ENCODE measurements at regions not wholly inside any gene's neighbourhood (a gene's known extent, or its start where the extent isn't known, plus 50 kb on each side); places are given as distances from the start of the nearest gene placed in this dataset.

DNA sequence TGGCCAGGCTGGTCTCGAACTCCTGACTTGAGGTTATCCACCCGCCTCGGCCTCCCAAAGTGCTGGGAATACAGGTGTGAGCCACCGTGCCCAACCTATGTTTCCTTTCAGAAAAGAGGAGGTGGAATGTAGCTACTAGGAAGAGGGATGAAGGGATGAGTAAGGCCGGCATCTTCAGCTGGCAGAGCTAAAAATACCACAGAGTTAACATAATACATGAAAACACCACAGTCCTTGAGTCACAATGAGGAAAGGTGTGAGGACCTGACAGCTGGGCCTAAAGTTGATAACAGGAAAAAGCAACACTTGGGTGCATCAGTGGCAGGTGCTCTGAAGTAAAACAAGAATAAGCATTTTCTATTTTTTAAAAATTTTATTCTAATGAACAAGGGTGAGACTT lies 392.2 kb downstream of the DIPK2A start:
- Mint-ChIP-seq H3K36me3 (no peaks in the 10 kb centered on the region), H3K27ac (no peak overlapping the region), H3K4me3 (no peak overlapping the region), H3K9me3 (peaks cover 29% of the 10 kb centered on the region), H3K4me1 (no peaks in the 10 kb centered on the region)
- ATAC-seq (no peak), DNase-seq (ENCODE audit: low spot score in 2 of 2) (no peak)

DNA sequence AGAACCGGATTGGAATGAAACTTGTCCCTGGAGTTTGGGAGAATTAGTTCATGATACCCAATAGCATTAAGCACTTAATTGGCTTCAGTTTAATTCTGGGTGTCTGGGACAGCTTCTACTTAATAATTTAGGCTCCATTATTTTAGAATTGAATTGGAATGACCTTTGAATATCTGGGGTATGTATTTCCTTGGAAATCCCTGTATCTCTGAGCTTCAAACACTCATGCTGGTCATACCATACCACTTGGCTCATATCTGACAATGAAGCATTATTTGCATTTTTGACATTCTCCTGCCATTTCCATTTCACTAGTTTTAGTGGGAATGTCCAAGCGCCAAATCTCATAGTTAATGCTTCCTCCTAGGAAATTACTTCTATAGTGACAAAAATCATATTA lies 393.1 kb downstream of the DIPK2A start:
- Mint-ChIP-seq H3K27ac (no peak overlapping the region), H3K4me1 (no peaks in the 10 kb centered on the region), H3K4me3 (no peak overlapping the region), H3K9me3 (peaks cover 25% of the 10 kb centered on the region), H3K36me3 (no peaks in the 10 kb centered on the region)
- ATAC-seq = no peak
- no peak for DNase-seq (ENCODE audit: low spot score in 2 of 2)

DNA sequence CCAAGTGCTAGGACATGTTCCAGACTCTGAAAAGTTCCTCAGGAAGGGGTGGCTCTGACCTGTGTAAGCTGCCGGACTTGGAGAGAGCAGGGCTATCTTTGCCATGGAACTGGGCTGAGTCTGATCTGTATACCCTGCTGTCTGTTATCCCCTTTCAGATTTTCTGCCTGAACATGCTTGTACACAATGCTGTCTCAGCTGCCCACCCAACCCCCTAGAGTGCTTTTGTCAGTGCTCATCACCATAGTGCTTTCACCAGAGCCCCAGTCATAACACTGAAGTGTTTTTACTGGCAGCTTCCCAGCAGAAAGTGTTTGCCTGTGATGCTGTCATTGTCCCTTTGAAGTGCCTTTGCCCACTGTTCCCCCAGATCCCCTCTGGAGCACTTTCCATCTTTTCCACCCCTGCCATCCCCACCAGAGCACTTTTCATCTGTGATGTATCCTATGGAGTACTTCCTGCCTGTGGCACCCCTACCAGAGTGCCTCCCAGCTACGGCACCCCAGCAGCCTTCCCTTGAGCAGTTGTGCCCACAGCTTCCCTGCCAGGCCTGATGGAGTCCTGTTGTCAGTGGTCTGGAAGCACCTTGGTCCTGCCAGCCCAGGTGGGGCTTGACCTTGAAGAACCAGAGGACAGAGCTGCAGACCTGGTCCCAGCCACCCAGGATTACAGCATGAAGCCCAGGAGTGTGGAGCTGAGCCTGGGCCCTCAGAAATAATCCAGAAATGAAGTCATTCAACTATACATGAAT lies 397.7 kb downstream of the DIPK2A start:
- H3K4me3 Mint-ChIP-seq = no peak overlapping the region
- DNase-seq (ENCODE audit: low spot score in 2 of 2) (no peak), ATAC-seq (no peak)
- peaks cover 24% of the 10 kb centered on the region for H3K9me3 Mint-ChIP-seq
- no peaks in the 10 kb centered on the region for H3K36me3 Mint-ChIP-seq
- no peaks in the 10 kb centered on the region for H3K4me1 Mint-ChIP-seq
- no peak overlapping the region for H3K27ac Mint-ChIP-seq

DNA sequence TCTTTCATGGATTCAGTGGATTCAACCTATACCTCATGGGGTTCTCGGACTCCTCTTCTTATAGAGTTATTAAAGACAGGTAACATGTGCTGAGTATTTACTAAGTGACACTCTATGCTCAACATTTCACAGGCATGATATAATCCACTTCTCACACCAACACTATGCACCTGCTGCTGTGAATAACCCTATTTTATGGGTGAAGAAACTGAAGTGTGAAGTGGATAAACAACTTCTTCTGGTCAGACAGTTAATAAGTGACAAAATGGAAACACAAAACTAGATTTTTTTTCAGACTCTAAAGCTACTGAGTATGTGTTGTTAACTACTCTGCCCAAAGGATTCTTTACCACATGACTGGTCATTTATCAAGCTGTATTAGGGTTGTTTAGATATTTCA lies 403.5 kb downstream of the DIPK2A start:
- H3K4me1 Mint-ChIP-seq = no peaks in the 10 kb centered on the region
- no peak overlapping the region for H3K4me3 Mint-ChIP-seq
- no peak overlapping the region for H3K27ac Mint-ChIP-seq
- ATAC-seq (no peak), DNase-seq (ENCODE audit: low spot score in 2 of 2) (no peak)
- H3K9me3 Mint-ChIP-seq = peaks cover 17% of the 10 kb centered on the region
- no peaks in the 10 kb centered on the region for H3K36me3 Mint-ChIP-seq

DNA sequence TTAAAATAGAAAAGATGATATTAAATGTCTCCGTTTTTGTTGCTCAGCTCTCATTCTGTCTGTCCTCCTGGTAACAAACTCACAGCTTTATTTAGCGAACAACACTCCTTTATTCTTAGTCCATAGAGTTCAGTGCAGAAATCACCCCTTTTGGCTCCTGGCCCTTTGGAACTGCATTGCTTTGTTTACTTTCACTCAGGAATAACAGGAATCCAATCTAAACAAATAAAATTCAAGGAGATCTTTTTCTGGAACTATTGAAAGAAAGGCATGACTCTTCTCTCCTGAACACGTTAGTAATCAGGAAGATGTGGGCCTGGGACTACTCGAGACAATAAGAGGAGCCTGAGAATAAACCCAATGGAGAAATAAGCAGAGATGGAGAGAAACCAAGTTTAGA lies 409.2 kb downstream of the DIPK2A start:
- H3K4me1 Mint-ChIP-seq = no peaks in the 10 kb centered on the region
- no peaks in the 10 kb centered on the region for H3K36me3 Mint-ChIP-seq
- no peaks in the 10 kb centered on the region for H3K9me3 Mint-ChIP-seq
- H3K4me3 Mint-ChIP-seq = no peak overlapping the region
- DNase-seq (ENCODE audit: low spot score in 2 of 2) (no peak), ATAC-seq (no peak)
- no peak overlapping the region for H3K27ac Mint-ChIP-seq

DNA sequence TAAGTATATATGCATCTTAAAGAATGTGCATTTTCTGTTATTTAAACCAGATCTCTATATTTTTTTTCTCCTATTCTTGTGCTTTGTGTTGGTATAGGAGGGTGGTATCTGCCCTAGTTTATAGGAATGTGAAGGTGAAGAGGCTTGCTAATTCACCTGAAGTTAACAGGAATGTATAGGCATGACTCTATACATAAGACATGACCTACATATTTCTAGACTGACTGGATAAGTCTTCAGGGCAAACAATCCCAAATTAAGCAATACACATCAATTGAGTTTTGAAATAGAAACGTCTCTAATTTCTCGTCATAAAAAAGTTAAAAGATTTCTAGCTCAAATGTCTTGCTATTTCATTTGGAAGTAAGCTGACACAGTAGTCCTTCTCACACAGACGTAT lies 410.0 kb downstream of the DIPK2A start:
- Mint-ChIP-seq H3K36me3 (no peaks in the 10 kb centered on the region), H3K4me1 (no peaks in the 10 kb centered on the region), H3K27ac (no peak overlapping the region), H3K9me3 (no peaks in the 10 kb centered on the region), H3K4me3 (no peak overlapping the region)
- no peak for DNase-seq (ENCODE audit: low spot score in 2 of 2)
- ATAC-seq = no peak

DNA sequence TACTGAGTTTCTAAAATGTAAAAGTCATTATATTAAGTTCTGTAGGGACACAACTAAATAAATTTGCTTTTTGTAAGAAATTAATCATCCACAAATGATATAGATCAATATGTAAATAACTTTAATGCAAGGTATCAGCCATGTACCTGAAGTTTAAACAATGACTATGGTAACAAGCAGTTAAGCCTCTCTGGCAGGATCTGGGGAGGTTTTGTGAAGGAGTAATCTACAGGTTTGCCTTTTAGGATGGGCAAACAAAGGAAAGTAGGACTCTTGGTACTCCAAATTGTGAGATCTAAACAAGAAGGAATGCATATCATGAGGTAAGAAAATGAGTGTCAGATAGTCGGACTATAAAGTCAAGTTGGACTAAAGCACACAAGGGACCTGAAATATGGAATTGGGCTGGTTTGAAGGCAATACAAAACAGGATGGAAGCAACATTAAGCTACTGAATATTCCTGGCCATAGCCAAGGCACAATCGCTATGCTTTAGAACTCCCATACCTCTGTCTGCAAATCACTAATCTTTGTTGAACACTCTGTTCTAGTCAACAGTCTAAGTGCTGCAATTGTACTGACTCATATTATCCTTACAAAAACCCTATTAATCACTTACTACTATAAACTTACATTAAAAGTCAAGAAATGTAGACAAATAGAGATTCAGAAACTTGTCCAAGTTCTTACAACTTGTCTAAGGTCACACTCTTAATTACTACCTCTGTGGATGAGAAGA lies 412.8 kb downstream of the DIPK2A start:
- Mint-ChIP-seq H3K27ac (no peak overlapping the region), H3K36me3 (no peaks in the 10 kb centered on the region), H3K4me1 (no peaks in the 10 kb centered on the region), H3K9me3 (no peaks in the 10 kb centered on the region), H3K4me3 (no peak overlapping the region)
- no peak for ATAC-seq
- no peak for DNase-seq (ENCODE audit: low spot score in 2 of 2)

DNA sequence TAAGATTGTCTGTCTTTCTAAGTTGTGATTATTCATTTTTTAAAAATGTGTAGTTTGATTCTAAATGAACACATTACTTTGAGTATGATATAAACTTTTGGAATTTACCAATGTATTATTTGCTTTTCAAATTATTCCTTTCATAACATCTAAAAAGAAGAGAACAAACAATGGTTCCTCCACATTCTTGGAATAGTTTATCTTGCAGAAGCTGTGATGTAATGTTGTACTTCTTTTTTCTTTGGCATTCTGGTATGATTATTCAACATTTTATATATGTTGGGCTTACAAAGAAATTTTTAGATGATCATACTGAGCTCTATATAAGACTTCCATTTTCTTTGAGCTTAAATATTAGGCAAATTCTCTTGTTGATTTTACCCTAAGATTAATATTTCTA lies 419.2 kb downstream of the DIPK2A start:
- DNase-seq (ENCODE audit: low spot score in 2 of 2) (no peak), ATAC-seq (no peak)
- Mint-ChIP-seq H3K36me3 (no peaks in the 10 kb centered on the region), H3K27ac (no peak overlapping the region), H3K4me1 (no peaks in the 10 kb centered on the region), H3K9me3 (peaks cover 7% of the 10 kb centered on the region), H3K4me3 (no peak overlapping the region)

DNA sequence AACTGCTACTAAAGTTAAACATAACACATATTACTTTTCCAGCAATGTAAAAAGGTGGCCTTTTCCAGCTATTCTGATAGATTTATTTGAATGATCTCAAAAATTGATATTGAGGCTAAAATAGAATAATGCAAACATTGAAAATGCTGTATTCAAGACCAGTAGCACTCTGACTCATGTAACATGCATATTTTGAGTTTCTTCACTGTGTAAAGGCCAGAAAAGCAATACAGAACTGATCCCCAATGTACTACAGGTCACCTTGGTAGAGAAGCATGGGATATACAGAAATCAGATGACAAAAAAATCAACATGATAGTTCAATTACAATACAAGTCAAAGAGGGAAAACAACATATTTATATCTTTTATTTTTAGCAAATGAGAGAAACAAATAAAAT lies 419.6 kb downstream of the DIPK2A start:
- Mint-ChIP-seq H3K36me3 (no peaks in the 10 kb centered on the region), H3K4me3 (no peak overlapping the region), H3K27ac (no peak overlapping the region), H3K4me1 (no peaks in the 10 kb centered on the region), H3K9me3 (peaks cover 7% of the 10 kb centered on the region)
- DNase-seq (ENCODE audit: low spot score in 2 of 2) (no peak), ATAC-seq (no peak)

DNA sequence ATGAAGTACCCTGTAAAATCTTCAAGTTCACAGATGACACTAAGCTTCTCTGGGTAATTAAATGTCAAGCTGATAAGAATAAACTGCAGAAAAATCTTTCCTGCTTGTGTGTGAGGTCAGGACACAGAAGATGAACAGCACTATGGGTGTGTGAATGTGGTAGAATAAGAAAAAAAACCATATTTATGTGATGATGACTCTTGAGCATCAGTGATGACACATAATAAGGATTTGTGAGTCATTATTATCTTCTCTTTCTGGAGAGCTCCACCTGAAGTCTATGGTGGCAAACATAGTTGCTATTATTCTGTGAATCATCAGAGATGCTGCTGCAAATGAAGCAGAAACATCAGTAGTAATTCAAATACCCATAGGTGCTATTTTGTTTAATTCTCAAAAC lies 422.4 kb downstream of the DIPK2A start:
- DNase-seq (ENCODE audit: low spot score in 2 of 2) (no peak), ATAC-seq (no peak)
- Mint-ChIP-seq H3K4me3 (no peak overlapping the region), H3K27ac (no peak overlapping the region), H3K9me3 (peaks cover 10% of the 10 kb centered on the region), H3K36me3 (no peaks in the 10 kb centered on the region), H3K4me1 (no peaks in the 10 kb centered on the region)

DNA sequence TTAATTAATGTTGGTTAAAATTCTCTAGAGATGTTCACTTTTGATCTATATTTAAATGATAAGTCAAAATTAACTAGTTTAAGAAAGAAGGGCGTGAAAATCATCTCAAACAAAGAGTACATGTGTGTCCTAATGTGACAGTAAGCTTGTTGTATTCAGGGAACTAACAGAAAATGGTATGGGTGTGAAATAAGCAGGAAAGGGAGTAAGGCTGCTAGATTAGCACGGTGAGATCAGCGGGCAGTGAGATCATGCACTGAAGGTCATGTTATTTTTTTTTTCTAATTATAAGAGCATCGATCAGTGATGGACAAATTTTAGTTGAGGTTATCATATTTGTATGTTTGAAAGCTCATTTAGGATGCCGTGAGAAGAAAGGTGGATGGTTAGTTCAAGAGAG lies 430.8 kb downstream of the DIPK2A start:
- no peak for ATAC-seq
- Mint-ChIP-seq H3K4me1 (no peaks in the 10 kb centered on the region), H3K9me3 (peaks cover 20% of the 10 kb centered on the region), H3K27ac (no peak overlapping the region), H3K4me3 (no peak overlapping the region), H3K36me3 (no peaks in the 10 kb centered on the region)
- no peak for DNase-seq (ENCODE audit: low spot score in 2 of 2)

DNA sequence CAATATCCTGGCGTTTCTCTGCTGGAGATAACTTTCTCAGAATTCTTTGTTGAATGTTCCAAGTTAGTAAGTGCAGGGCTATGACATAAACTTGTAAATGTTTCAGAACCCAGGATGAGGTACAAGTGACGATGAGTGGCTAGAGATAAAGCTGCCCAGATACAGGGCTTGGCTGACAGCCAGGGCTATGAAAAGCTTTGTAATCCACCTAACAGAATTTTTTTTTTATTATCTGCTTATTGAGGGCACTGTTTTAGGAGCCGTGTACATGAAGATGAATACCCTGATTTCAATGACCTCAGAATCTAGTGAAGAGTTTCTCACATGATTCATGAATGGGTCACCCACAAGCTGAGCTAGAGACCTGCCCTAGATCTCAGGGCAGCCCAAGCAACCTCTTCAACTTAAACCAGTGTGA lies 431.4 kb downstream of the DIPK2A start:
- Mint-ChIP-seq H3K9me3 (peaks cover 20% of the 10 kb centered on the region), H3K27ac (no peak overlapping the region), H3K4me3 (no peak overlapping the region), H3K4me1 (no peaks in the 10 kb centered on the region), H3K36me3 (no peaks in the 10 kb centered on the region)
- no peak for DNase-seq (ENCODE audit: low spot score in 2 of 2)
- no peak for ATAC-seq

DNA sequence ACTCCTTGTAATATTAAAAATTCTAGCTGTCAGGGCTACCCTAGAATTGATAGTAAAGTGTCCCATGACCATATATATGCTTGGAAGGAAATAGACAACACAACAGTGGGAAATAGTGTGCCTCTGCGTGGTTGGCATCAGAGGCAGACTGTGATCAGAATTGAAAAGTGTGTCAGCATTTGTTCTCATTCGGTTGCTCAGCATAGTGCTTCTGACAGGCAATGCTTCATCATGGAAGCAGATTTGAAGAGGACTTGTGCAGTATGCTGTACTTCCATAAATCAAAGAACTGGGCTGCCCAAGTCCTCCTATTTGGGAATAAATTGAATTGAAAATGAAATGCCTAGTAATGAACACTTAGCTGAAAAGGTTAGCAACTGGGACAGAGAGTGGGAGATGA lies 435.7 kb downstream of the DIPK2A start:
- DNase-seq (ENCODE audit: low spot score in 2 of 2) (no peak), ATAC-seq (no peak)
- no peaks in the 10 kb centered on the region for H3K36me3 Mint-ChIP-seq
- peaks cover 10% of the 10 kb centered on the region for H3K9me3 Mint-ChIP-seq
- H3K4me1 Mint-ChIP-seq = no peaks in the 10 kb centered on the region
- H3K4me3 Mint-ChIP-seq = no peak overlapping the region
- no peak overlapping the region for H3K27ac Mint-ChIP-seq

DNA sequence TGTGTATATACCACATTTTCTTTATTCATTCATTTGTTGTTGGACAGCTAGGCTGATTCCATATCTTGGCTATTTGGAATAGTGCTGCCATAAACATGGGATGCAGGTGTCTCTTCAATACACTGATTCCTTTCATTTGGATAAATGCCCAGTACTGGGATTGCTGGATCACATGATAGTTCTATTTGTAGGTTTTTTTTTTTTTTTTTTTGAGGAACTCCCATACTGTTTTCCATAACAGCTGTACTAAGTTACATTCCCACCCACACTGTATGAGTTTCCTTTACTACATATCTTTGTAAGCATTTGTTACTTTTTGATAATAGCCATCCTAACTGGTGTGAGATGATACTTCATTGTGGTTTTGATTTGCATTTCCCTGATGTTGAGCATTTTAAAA lies 437.7 kb downstream of the DIPK2A start:
- Mint-ChIP-seq H3K9me3 (peaks cover 4% of the 10 kb centered on the region), H3K4me1 (no peaks in the 10 kb centered on the region), H3K36me3 (no peaks in the 10 kb centered on the region), H3K4me3 (no peak overlapping the region), H3K27ac (no peak overlapping the region)
- DNase-seq (ENCODE audit: low spot score in 2 of 2) (no peak), ATAC-seq (no peak)

DNA sequence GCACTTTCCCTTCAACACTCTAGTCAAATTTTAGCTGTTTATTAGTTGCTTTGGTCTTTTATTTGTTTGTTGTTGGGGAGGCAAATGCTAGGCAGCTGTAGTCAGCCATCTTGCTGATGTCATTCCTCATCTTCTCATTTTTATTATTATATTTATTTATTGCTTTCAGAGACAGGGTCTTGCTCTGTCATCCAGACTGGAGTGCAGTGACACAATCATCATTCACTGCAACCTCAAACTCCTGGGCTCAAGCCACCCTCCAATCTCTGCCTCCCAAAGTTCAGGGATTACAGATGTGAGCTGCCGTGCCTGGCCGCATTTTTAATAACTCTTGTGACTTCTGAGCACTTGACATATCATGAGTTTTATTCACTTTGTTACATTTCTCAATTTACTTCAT lies 441.4 kb downstream of the DIPK2A start:
- H3K27ac Mint-ChIP-seq = no peak overlapping the region
- no peak overlapping the region for H3K4me3 Mint-ChIP-seq
- DNase-seq (ENCODE audit: low spot score in 2 of 2) (no peak), ATAC-seq (no peak)
- H3K36me3 Mint-ChIP-seq = no peaks in the 10 kb centered on the region
- H3K4me1 Mint-ChIP-seq = no peaks in the 10 kb centered on the region
- peaks cover 9% of the 10 kb centered on the region for H3K9me3 Mint-ChIP-seq

DNA sequence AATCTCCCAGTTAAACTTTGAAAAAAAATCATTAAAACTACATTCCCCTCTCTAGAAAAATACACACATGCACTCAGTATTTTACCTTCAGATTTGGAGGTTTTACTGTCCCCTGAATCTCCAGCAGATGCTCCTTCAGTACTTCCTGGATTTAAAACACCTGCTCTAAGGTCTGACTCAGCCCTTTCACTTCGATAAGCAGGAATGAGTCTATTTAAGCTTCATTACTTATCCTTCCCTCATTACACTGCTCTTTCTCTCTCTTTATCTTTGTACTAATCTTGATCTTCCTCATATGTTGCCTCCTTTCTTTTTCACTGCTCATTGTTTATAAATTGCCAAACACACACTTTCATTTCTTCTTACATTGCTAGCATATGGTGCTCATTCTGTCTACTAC lies 443.9 kb downstream of the DIPK2A start:
- Mint-ChIP-seq H3K4me3 (no peak overlapping the region), H3K36me3 (no peaks in the 10 kb centered on the region), H3K4me1 (no peaks in the 10 kb centered on the region), H3K9me3 (peaks cover 4% of the 10 kb centered on the region), H3K27ac (no peak overlapping the region)
- ATAC-seq = no peak
- no peak for DNase-seq (ENCODE audit: low spot score in 2 of 2)

Data from stimulated activated effector memory CD8-positive, alpha-beta T cell treated with anti-CD3 and anti-CD28 coated beads, Interleukin-12 subunit alpha, Interleukin-12 subunit beta, amount 100 ng/mL, for 72 hours (primary cell).